Large intestine (tissue), 3 donors: ENCODE measurements at regions not wholly inside any gene's neighbourhood (a gene's known extent, or its start where the extent isn't known, plus 50 kb on each side); places are given as distances from the start of the nearest gene placed in this dataset.
"Not testable (repeated sequence)": the region's sequence is repeated elsewhere in the genome, so short reads cannot be mapped to it uniquely, and the experiment has no call there.

ENCODE experiments used
- DNase-seq, 2 donors: peaks; one replicate each; pipeline versions ENCODE4 v3.0.0 to v3.0.0-alpha.2; 2013
- H3K27ac ChIP-seq: one replicate; pipeline ENCODE4 v1.5.1; 2013; ENCODE audit warnings: low read length
- H3K27me3 ChIP-seq: 2 replicates; pipeline ENCODE4 v1.6.1; 2013; ENCODE audit warnings: low read length; ENCODE audit not compliant: control insufficient read depth, insufficient read depth
- H3K36me3 ChIP-seq: 2 replicates; pipeline ENCODE4 v1.6.1; 2013; ENCODE audit warnings: low read length; ENCODE audit not compliant: control insufficient read depth, insufficient read depth
- H3K4me1 ChIP-seq: one replicate; pipeline ENCODE4 v1.6.1; 2013; ENCODE audit warnings: low read length; ENCODE audit not compliant: control insufficient read depth, insufficient read depth
- H3K4me3 ChIP-seq: one replicate; pipeline ENCODE4 v1.5.1; 2013; ENCODE audit warnings: low read length
- H3K9me3 ChIP-seq: one replicate; pipeline ENCODE4 v1.6.1; 2013; ENCODE audit warnings: mild to moderate bottlenecking, low read depth, low read length, moderate library complexity; ENCODE audit not compliant: control insufficient read depth
- WGBS: methylation state at CpG from one replicate; pipeline ENCODE4 v1.1.5; 2013; ENCODE audit warnings: low lambda C conversion rate; ENCODE audit not compliant: insufficient coverage; 5-methylcytosine and 5-hydroxymethylcytosine counted together

DNA sequence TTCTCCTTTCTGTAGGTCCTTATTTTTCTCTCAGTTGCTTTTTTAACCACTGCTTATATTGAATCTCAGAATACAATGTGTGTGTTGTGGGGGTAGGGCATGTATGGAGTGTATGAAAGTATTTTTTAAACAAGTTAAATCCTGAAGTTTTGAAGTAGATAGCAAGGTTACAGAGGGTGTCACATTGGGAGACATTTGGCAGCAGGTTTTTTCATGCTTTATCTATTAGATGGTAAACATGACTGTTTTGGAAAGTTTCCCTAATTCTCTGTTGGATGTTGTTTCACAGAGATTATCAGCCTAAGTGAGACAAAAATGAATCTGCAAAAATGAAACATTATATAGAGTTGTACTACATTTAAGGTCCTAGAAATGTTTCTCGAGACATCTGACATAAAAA lies 190.6 kb upstream of the ARPP21 start:
- H3K9me3 ChIP-seq = no peaks in the 10 kb centered on the region
- H3K27ac ChIP-seq = no peak overlapping the region
- no CpG with 5 or more reads among the region's 1 CpG for WGBS
- no peak for DNase-seq
- no peaks in the 10 kb centered on the region for H3K4me1 ChIP-seq
- H3K36me3 ChIP-seq = no peaks in the 10 kb centered on the region
- no peak overlapping the region for H3K4me3 ChIP-seq
- no peaks in the 10 kb centered on the region for H3K27me3 ChIP-seq

DNA sequence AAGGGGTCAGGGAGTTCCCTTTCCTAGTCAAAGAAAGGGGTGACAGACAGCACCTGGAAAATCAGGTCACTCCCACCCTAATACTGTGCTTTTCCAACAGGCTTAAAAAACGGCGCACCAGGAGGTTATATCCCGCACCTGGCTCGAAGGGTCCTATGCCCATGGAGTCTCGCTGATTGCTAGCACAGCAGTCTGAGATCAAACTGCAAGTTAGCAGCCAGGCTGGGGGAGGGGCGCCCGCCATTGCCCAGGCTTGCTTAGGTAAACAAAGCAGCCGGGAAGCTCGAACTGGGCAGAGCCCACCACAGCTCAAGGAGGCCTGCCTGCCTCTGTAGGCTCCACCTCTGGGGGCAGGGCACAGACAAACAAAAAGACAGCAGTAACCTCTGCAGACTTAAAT lies 184.5 kb upstream of the ARPP21 start:
- not testable (repeated sequence) for H3K27me3 ChIP-seq, H3K36me3 ChIP-seq, H3K4me3 ChIP-seq, DNase-seq, H3K4me1 ChIP-seq, H3K9me3 ChIP-seq, H3K27ac ChIP-seq
- WGBS = no CpG with 5 or more reads among the region's 9 CpGs

DNA sequence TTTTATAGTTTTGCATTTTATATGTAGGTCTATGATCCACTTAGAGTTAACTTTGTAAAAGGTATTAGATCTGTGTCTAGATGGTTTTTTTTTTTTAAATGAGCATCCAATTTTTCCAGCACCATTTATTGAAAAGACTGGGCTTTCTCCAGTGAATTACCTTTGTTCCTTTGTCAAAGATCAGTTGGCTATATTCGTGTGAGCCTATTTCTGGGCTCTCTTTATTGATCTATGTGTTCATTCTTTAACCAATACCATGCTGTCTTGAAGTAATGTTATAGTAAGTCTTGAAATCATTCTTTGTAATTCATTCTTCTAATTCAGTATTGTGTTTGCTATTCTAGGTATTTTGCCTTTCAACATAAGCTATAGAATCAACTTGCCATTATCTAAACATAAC lies 165.4 kb upstream of the ARPP21 start:
- Histone ChIP-seq H3K4me3 (no peak overlapping the region), H3K9me3 (no peaks in the 10 kb centered on the region), H3K27ac (no peak overlapping the region), H3K36me3 (no peaks in the 10 kb centered on the region), H3K27me3 (no peaks in the 10 kb centered on the region), H3K4me1 (no peaks in the 10 kb centered on the region)
- WGBS = no CpG with 5 or more reads among the region's 1 CpG
- DNase-seq = no peak

DNA sequence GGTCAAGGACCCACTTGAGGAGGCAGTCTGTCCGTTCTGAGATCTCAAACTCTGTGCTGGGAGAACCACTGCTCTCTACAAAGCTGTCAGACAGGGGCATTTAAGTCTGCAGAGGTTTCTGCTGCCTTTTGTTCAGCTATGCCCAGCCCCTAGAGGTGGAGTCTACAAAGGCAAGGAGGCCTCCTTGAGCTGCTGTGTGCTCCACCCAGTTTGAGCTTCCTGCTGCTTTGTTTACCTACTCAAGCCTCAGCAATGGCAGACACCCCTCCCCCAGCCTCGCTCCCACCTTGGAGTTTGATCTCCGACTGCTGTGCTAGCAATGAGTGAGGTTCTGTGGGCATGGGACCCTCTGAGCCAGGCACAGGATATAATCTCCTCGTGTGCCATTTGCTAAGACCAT lies 156.8 kb upstream of the ARPP21 start:
- not testable (repeated sequence) for H3K9me3 ChIP-seq, H3K4me1 ChIP-seq, H3K36me3 ChIP-seq, H3K4me3 ChIP-seq, H3K27ac ChIP-seq, DNase-seq, H3K27me3 ChIP-seq
- WGBS = no CpG with 5 or more reads among the region's 4 CpGs

DNA sequence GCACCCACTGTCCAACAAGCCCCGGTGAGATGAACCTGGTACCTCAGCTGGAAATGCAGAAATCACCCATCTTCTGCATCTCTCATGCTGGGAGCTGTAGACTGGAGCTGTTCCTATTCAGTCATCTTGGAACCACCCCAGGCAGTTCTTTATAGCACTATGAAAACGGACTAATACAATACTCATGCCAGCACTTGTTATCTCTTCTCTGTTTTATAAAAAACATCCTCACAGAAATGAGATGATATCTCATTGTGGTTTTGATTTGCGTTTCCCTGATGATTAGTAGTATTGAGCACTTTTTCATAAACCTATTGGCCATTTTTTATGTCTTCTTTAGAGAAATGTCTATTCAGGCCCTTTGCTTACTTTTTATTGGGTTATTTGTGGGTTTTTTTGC lies 156.2 kb upstream of the ARPP21 start:
- H3K27ac ChIP-seq = no peak overlapping the region
- no peaks in the 10 kb centered on the region for H3K9me3 ChIP-seq
- no CpG with 5 or more reads among the region's 3 CpGs for WGBS
- H3K36me3 ChIP-seq = no peaks in the 10 kb centered on the region
- H3K4me3 ChIP-seq = no peak overlapping the region
- DNase-seq = no peak
- no peaks in the 10 kb centered on the region for H3K27me3 ChIP-seq
- no peaks in the 10 kb centered on the region for H3K4me1 ChIP-seq

DNA sequence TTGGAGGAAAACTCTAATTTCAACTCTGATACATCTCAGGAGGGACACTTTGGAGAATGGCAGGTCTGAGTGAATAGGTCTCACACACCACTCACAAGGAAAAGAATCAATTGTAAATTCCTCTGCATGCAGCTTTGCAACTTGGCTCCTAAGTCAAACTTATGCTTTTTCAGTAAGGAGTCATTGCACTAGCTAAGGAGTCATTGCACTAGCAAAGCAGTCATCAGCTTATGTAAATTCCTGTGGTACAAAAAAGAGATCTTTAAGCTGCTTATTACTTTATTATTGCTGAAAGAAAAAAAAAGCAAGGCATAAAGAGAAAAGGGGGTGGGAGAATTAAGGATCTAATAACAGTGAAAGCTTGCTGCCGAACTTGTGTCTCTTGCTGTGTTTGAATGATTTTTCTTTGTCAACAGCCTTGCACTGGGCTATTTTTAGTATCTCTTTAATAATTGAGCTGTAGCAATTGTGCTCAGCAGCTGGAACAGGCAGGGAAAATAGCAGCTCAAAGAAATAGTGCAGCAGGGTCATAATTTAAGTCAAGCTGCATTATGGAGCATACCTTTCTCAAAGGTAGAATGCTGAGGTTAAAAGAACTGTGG lies 154.3 kb upstream of the ARPP21 start:
- 33% methylated on average over 1 of the region's 1 CpG for WGBS
- H3K9me3 ChIP-seq = no peaks in the 10 kb centered on the region
- no peak overlapping the region for H3K4me3 ChIP-seq

DNA sequence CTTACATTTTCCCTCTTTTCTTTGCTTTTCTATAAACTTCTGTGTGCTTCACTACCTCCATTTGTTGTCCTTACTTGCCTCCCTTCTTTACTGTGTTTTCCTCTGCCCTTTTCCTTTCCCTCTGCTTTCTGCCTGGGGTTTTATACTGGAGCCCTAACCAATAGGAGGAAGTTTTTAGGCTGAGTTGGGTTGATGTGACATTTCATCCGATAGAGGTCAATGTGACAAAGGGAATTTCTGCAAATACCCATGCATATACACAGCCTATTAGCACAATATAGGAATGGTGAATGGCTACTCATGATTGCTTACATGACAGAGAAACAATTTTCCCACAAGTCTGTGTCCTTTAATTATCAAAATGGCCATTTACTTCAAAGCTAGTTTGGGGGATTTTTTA lies 153.0 kb upstream of the ARPP21 start:
- H3K27me3 ChIP-seq = no peaks in the 10 kb centered on the region
- no peaks in the 10 kb centered on the region for H3K36me3 ChIP-seq
- WGBS = no CpG with 5 or more reads among the region's 1 CpG
- no peak overlapping the region for H3K4me3 ChIP-seq
- H3K4me1 ChIP-seq = no peaks in the 10 kb centered on the region
- H3K27ac ChIP-seq = no peak overlapping the region
- DNase-seq = no peak
- no peaks in the 10 kb centered on the region for H3K9me3 ChIP-seq

More for the DNA sequence above, 154.3 kb upstream of the ARPP21 start:
- Histone ChIP-seq H3K27ac (no peak overlapping the region), H3K27me3 (no peaks in the 10 kb centered on the region), H3K36me3 (no peaks in the 10 kb centered on the region), H3K4me1 (no peaks in the 10 kb centered on the region)
- no peak for DNase-seq

DNA sequence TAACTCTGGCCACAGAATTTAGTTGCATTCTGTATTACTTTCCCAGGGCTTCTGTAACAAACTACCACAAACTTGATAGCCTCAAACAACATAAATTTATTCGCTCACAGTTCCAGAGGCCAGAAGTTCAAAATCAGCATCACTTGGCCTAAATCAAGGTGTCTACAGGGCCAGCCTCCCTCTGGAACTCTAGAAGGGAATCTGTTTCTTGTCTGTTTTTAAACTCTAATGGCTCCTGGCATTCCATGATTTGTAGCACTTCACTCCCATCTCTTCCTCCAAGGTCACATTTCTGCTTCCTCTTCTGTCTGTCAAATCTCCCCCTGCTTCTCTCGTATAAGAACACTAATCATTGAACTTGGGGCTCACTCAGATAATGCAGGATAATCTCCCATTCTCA lies 151.9 kb upstream of the ARPP21 start:
- no peak for DNase-seq
- 33% methylated on average over 1 of the region's 2 CpGs for WGBS
- Histone ChIP-seq H3K27me3 (no peaks in the 10 kb centered on the region), H3K4me3 (no peak overlapping the region), H3K9me3 (no peaks in the 10 kb centered on the region), H3K4me1 (no peaks in the 10 kb centered on the region), H3K27ac (no peak overlapping the region), H3K36me3 (no peaks in the 10 kb centered on the region)

DNA sequence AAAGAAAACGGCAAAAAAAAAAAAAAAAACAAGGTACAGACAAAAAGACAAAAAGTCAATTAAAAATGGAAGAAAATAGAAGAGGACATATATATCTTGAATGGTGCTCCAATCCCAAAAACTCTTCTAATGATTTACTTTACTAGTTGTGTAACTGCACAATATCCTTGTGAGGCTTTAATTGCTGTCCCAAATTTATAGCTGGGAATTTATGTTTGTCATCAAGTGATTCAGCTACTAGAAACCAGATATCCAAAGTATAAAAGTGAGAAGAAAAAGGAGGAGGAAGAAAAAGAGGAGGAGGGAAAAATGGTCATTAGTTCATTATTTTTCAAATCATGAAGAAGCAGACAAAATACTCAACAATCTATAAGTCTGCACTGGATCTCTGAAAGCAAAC lies 150.8 kb upstream of the ARPP21 start:
- H3K36me3 ChIP-seq = no peaks in the 10 kb centered on the region
- no peaks in the 10 kb centered on the region for H3K4me1 ChIP-seq
- DNase-seq = no peak
- H3K4me3 ChIP-seq = no peak overlapping the region
- WGBS = 75% methylated on average over 1 of the region's 1 CpG
- no peaks in the 10 kb centered on the region for H3K9me3 ChIP-seq
- H3K27ac ChIP-seq = no peak overlapping the region
- no peaks in the 10 kb centered on the region for H3K27me3 ChIP-seq

DNA sequence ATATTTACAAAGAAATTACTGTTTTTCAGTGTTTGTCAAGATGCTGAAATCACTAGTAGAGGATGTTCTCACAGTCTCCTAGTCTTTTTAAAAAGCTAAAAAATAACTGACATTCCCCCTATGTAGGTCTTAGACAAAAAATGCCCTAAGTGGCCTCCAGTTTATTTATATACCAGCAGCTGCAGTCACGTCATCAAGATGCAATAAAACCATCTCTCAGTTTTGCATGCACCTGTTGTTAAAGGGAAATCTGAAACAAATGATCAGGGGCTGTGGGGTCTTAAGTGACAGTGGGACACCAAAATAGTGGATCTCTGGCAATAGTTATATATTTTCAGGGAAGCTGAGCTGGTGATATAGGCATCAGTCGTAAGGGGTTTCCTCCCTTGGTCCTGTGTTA lies 146.5 kb upstream of the ARPP21 start:
- Histone ChIP-seq H3K4me3 (no peak overlapping the region), H3K9me3 (no peaks in the 10 kb centered on the region), H3K36me3 (no peaks in the 10 kb centered on the region), H3K4me1 (no peaks in the 10 kb centered on the region), H3K27me3 (no peaks in the 10 kb centered on the region), H3K27ac (no peak overlapping the region)
- DNase-seq = no peak
- WGBS = no CpG with 5 or more reads among the region's 2 CpGs

DNA sequence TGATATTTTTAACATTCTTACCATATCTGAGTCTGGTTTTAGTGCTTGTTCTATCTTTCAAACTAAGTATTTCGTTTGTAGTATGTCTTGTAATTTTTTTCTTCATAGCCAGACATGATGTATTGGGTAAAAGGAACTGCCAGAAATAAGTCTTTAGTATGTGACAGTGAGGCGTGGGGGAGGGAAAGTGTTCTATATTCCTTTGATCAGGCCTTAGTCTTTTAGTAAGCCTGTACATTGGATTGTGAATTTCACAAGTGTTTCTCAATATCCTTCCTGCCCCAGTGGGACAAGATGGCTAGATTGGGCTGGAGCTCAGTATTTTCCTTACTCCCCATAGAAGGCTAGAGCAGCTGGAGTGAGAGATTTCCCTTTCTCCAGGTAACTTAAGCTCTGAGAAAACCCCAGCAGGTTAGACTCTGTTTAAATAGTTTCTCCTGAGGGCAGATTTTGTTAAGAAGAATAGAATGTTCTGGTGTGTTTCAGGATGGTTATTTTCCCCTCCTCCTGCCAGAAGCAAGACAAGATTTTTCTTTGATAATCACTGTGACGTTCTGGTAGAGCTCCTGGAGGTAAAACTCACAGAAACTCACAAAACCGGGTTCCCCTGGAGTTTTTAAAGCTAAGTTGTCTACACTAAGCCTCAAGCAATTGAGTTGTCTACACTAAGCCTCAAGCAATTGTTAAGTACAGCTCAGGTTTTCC lies 140.7 kb upstream of the ARPP21 start:
- Histone ChIP-seq H3K27ac (no peak overlapping the region), H3K36me3 (no peaks in the 10 kb centered on the region), H3K4me1 (no peaks in the 10 kb centered on the region), H3K27me3 (no peaks in the 10 kb centered on the region), H3K9me3 (no peaks in the 10 kb centered on the region), H3K4me3 (no peak overlapping the region)
- 100% methylated on average over 1 of the region's 4 CpGs for WGBS
- no peak for DNase-seq
